T-cell (primary cell): ENCODE measurements at regions not wholly inside any gene's neighbourhood (a gene's known extent, or its start where the extent isn't known, plus 50 kb on each side); places are given as distances from the start of the nearest gene placed in this dataset.

Source experiments
- ATAC-seq, 4 experiments: fragments of 200-7000 bp in 3 of 4; fragments of 150-1000 bp in 1 of 4; cut with Tn5 transposase; replicated peaks in 1 of 4; 1 replicate in 3 of 4; 2 replicates in 1 of 4; pipeline ENCODE4 v1.10.0; 2021; ENCODE audit warnings: moderate library complexity in 3 of 4, mild to moderate bottlenecking in 2 of 4, moderate number of reproducible peaks in 1 of 4
- CTCF ChIA-PET, 2 donors: fragments of 300-600 bp; sonication (Branson Sonifier 250); formaldehyde crosslinking; loops; one replicate each; lab custom pipeline; 2022; ENCODE audit warnings: antibody characterized with exemption in 2 of 2; lab: Charles Lee
- POLR2A ChIA-PET, 2 donors: fragments of 300-600 bp; sonication (Branson Sonifier 250); formaldehyde crosslinking; loops; one replicate each; lab custom pipeline; 2022; ENCODE audit warnings: antibody characterized with exemption in 2 of 2; lab: Charles Lee
- DNase-seq, 35 experiments: peaks; one replicate each; pipeline versions ENCODE4 v3.0.0 to v3.0.0-alpha.2; 2013 to 2023
- H3K27ac ChIP-seq: one replicate; pipeline ENCODE4 v1.5.1; 2013; ENCODE audit warnings: low read length
- H3K27me3 ChIP-seq, 2 experiments: replicated peaks in 1 of 2; 1 replicate in 1 of 2; 2 replicates in 1 of 2; pipeline versions ENCODE4 v1.6.1 to v1.7.0; 2013; ENCODE audit warnings: low read length in 1 of 2, mixed read lengths in 1 of 2; ENCODE audit not compliant: control insufficient read depth in 2 of 2, insufficient read depth in 2 of 2; ENCODE audit errors: extremely low read depth in 1 of 2
- H3K36me3 ChIP-seq, 2 donors: 1 replicate in 1 of 2; 2 replicates in 1 of 2; pipeline versions ENCODE4 v1.6.1 to v1.7.0; 2013; ENCODE audit warnings: low read length in 1 of 2; ENCODE audit not compliant: control insufficient read depth in 2 of 2, insufficient read depth in 1 of 2; ENCODE audit errors: extremely low read depth in 1 of 2
- H3K4me1 ChIP-seq, 2 experiments: 1 replicate in 1 of 2; 2 replicates in 1 of 2; pipeline versions ENCODE4 v1.6.1 to v1.7.0; 2013; ENCODE audit warnings: low read length in 2 of 2, mixed read lengths in 1 of 2; ENCODE audit not compliant: insufficient read depth in 2 of 2, control insufficient read depth in 1 of 2; ENCODE audit errors: extremely low read depth in 1 of 2
- H3K4me3 ChIP-seq, 2 donors: 1 replicate in 1 of 2; 2 replicates in 1 of 2; pipeline versions ENCODE4 v1.5.1 to v1.7.0; 2013; ENCODE audit warnings: mild to moderate bottlenecking in 2 of 2, low read length in 1 of 2, moderate library complexity in 1 of 2; ENCODE audit not compliant: control insufficient read depth in 1 of 2; ENCODE audit errors: extremely low read depth in 1 of 2
- H3K9me3 ChIP-seq: 2 replicates; pipeline ENCODE4 v1.7.0; 2013
- H3K27ac Mint-ChIP-seq, 2 donors: one replicate each; pipeline ENCODE4 v1.8.0; 2020 to 2021; ENCODE audit warnings: mild to moderate bottlenecking in 2 of 2, mixed read lengths in 2 of 2
- H3K27me3 Mint-ChIP-seq, 2 donors: one replicate each; pipeline ENCODE4 v1.8.0; 2021 to 2022; ENCODE audit warnings: mixed read lengths in 2 of 2
- H3K36me3 Mint-ChIP-seq: one replicate; pipeline ENCODE4 v1.8.0; 2021; ENCODE audit warnings: mixed read lengths
- H3K4me1 Mint-ChIP-seq, 3 donors: one replicate each; pipeline ENCODE4 v1.8.0; 2020 to 2022; ENCODE audit warnings: mixed read lengths in 3 of 3, mild to moderate bottlenecking in 1 of 3
- H3K4me3 Mint-ChIP-seq, 3 donors: one replicate each; pipeline ENCODE4 v1.8.0; 2020 to 2022; ENCODE audit warnings: mild to moderate bottlenecking in 3 of 3, mixed read lengths in 3 of 3, moderate library complexity in 3 of 3
- H3K9me3 Mint-ChIP-seq, 3 donors: one replicate each; pipeline ENCODE4 v1.8.0; 2020 to 2022; ENCODE audit warnings: mixed read lengths in 3 of 3
- WGBS: methylation state at CpG from one replicate; pipeline ENCODE4 v1.1.5; 2013; ENCODE audit warnings: missing lambda C conversion rate; ENCODE audit not compliant: insufficient coverage; 5-methylcytosine and 5-hydroxymethylcytosine counted together

DNA sequence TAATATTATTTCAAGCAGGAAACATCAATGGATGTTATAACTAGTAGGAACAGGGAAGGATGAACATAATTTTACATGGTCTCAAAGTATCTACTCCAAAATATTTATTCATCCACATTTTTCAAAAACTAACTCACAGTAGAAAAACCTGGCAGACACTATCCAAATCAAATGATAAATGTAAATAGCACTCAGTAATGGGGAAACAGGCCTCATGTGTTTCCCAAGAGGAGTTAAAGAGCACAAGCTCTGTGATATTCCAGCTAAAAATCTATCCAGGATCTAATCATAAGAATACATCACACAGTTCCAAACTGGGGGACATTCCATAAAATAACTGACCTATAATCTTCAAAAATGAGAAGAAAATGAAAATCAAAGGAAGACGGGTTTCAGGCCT lies 443.1 kb downstream of the ZNF608 start:
- DNase-seq, result no peak
- no peak overlapping the region for H3K4me3 Mint-ChIP-seq
- Histone ChIP-seq H3K27ac (no peak overlapping the region), H3K4me3 (no peak overlapping the region), H3K9me3 (no peaks in the 10 kb centered on the region), H3K4me1 (no peaks in the 10 kb centered on the region), H3K27me3 (no peaks in the 10 kb centered on the region), H3K36me3 (no peaks in the 10 kb centered on the region)
- H3K27ac Mint-ChIP-seq, result no peak overlapping the region
- WGBS, result 83% methylated on average over 1 of the region's 1 CpG
- H3K27me3 Mint-ChIP-seq, result no peaks in the 10 kb centered on the region
- POLR2A ChIA-PET, result no interaction called here
- no peaks in the 10 kb centered on the region for H3K9me3 Mint-ChIP-seq
- no peak for ATAC-seq
- CTCF ChIA-PET, result no interaction called here
- H3K4me1 Mint-ChIP-seq, result no peaks in the 10 kb centered on the region
- H3K36me3 Mint-ChIP-seq, result no peaks in the 10 kb centered on the region

DNA sequence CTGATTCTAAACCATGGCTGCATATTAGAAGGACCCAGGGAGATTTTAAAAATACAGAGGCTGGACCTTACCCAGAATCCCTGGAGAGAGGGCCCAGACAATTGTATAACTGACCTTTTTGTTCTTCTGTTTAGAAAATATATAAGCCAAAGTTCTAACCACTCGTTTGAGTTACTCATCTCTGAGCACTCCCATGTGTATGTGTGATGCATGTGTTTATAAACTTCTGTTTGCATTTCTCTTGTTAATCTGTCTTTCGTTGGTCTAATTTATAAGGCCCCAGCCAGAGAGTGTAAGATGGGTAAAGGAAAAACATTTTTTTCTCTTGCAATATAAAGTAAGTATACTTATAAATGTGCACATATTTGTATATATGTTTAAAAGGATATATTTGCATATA lies 443.9 kb downstream of the ZNF608 start:
- no peak overlapping the region for H3K4me3 Mint-ChIP-seq
- Histone ChIP-seq H3K4me3 (no peak overlapping the region), H3K36me3 (no peaks in the 10 kb centered on the region), H3K4me1 (no peaks in the 10 kb centered on the region), H3K9me3 (no peaks in the 10 kb centered on the region), H3K27me3 (no peaks in the 10 kb centered on the region), H3K27ac (no peak overlapping the region)
- ATAC-seq, result no peak
- no peak for DNase-seq
- ChIA-PET POLR2A (no interaction called here), CTCF (no interaction called here)
- no peak overlapping the region for H3K27ac Mint-ChIP-seq
- no CpG with 5 or more reads among the region's 2 CpGs for WGBS
- no peaks in the 10 kb centered on the region for H3K27me3 Mint-ChIP-seq
- H3K36me3 Mint-ChIP-seq, result no peaks in the 10 kb centered on the region
- no peaks in the 10 kb centered on the region for H3K9me3 Mint-ChIP-seq
- H3K4me1 Mint-ChIP-seq, result no peaks in the 10 kb centered on the region

DNA sequence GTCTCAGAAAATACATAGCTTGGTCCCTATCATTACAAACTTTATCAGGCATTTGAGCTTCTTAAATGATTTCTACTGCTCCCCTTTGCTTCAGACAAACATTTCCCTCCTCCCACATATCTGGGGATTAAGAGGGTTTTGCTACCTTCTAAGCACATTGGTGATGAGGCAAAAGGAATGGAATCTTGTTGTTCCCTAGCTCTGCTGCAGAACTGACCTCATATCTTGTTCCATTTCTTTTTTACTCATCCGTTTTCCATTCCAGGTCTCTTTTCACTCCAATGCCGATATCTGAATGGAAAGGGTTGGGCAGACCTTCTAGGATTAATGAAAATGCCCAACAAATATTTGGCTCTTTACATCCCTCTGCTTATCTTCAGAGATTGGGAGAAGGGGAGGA lies 444.6 kb downstream of the ZNF608 start:
- Histone ChIP-seq H3K4me1 (no peaks in the 10 kb centered on the region), H3K36me3 (no peaks in the 10 kb centered on the region), H3K27me3 (no peaks in the 10 kb centered on the region), H3K4me3 (no peak overlapping the region), H3K27ac (no peak overlapping the region), H3K9me3 (no peaks in the 10 kb centered on the region)
- no peak for DNase-seq
- ATAC-seq, result no peak
- CTCF ChIA-PET, result no interaction called here
- no peaks in the 10 kb centered on the region for H3K36me3 Mint-ChIP-seq
- POLR2A ChIA-PET, result no interaction called here
- H3K4me3 Mint-ChIP-seq, result no peak overlapping the region
- no peaks in the 10 kb centered on the region for H3K4me1 Mint-ChIP-seq
- no peaks in the 10 kb centered on the region for H3K27me3 Mint-ChIP-seq
- no CpG with 5 or more reads among the region's 2 CpGs for WGBS
- no peak overlapping the region for H3K27ac Mint-ChIP-seq
- no peaks in the 10 kb centered on the region for H3K9me3 Mint-ChIP-seq

DNA sequence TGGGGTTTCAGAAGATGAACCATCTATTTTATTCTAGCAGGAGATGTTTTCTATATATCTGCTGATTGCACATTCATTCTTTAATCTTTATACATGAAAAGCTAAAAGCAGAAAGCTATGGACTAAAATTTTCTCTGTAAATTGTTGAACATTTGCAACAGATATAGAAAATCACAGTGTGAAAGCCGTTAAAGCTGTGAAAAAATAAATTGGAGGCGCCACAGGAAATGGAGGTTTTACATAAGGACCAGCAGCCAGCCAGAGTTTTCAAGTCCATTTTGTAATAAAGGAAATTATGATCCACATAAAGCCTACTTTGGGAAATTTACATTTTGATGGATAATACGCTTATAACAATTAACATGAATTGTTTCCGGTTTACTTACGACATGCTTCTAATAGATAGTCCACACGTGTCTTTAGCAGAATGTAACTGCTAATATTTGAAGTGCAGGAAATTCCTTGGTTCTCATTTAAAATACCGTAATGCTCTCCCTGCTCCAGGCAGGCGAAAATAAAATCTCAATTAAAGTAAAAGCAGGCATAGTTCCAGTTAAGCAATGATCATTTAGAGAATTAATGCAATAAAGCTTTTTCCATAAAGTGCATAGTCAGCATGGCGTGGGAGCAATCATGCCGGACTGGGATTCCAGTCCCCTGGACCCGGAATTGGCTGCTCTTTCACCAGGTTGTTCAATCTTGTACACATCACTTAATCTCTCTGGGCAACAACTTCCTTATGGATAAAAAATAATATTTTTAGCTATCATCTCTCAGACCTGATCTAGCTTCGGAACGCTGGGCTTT lies 445.4 kb downstream of the ZNF608 start:
- H3K27me3 Mint-ChIP-seq, result no peaks in the 10 kb centered on the region
- no peaks in the 10 kb centered on the region for H3K27me3 ChIP-seq
- no peaks in the 10 kb centered on the region for H3K9me3 ChIP-seq
- H3K27ac Mint-ChIP-seq, result no peak overlapping the region
- H3K36me3 ChIP-seq, result no peaks in the 10 kb centered on the region
- no peak overlapping the region for H3K27ac ChIP-seq
- H3K4me3 Mint-ChIP-seq, result no peak overlapping the region
- no peaks in the 10 kb centered on the region for H3K4me1 ChIP-seq
- no peak for DNase-seq
- no peaks in the 10 kb centered on the region for H3K4me1 Mint-ChIP-seq
- WGBS, result 82% methylated on average over 4 of the region's 13 CpGs
- H3K4me3 ChIP-seq, result no peak overlapping the region
- no peaks in the 10 kb centered on the region for H3K9me3 Mint-ChIP-seq
- H3K36me3 Mint-ChIP-seq, result no peaks in the 10 kb centered on the region
- ChIA-PET POLR2A (no interaction called here), CTCF (no interaction called here)
- ATAC-seq, result no peak

DNA sequence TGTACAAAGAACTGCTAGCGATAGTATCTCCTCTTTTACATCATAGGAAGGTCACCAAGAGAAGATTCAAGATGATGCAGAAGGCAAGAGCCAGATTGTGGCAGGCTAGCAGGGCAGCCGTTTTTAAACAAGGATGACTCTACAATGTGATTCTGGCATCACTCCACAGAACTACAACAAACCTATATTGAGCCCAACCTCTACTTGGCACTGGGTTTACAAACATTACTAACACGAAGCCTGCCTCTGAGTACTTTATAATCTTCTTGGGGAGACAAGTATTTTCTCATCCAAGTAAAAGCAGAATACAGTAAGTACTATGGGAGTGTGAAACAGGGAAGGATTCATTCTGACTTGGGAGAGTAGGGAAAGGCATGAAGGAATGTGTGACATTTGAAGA lies 448.6 kb downstream of the ZNF608 start:
- Histone ChIP-seq H3K4me1 (no peaks in the 10 kb centered on the region), H3K9me3 (no peaks in the 10 kb centered on the region), H3K4me3 (no peak overlapping the region), H3K36me3 (no peaks in the 10 kb centered on the region), H3K27ac (no peak overlapping the region), H3K27me3 (no peaks in the 10 kb centered on the region)
- Mint-ChIP-seq H3K9me3 (peaks cover 0 to 7% (median 0%) of the 10 kb centered on the region in 3 donors), H3K4me3 (no peak overlapping the region), H3K27ac (no peak overlapping the region), H3K36me3 (no peaks in the 10 kb centered on the region), H3K27me3 (no peaks in the 10 kb centered on the region), H3K4me1 (no peaks in the 10 kb centered on the region)
- ATAC-seq, result no peak
- CTCF ChIA-PET, result no interaction called here
- DNase-seq, result no peak
- WGBS, result 86% methylated on average over 1 of the region's 3 CpGs
- POLR2A ChIA-PET, result no interaction called here

DNA sequence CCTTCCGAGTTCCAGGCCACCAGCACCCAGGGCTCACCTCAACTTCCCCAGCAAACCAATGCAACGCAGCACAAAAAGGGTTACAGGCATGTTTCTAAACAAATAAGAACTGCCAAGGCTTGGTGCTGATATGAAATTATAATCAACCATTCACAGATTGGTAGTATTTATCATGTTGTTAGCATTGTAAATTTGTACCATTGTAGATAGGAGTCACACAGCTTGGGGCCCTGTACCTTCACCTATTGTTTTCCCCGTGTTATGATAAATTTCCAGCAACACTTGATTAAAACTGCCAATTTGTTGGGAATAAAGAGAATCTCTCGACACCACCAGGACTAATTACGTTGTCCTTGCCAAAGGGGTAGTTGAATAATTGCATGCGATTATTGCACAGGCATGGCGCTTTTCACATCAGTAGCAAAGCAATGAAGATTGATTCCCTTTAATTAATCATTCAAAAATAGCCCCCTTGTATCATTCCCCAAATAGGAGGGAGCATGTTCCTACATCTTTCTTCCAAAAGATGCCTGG lies 454.1 kb downstream of the ZNF608 start:
- Histone ChIP-seq H3K4me3 (no peak overlapping the region), H3K36me3 (no peaks in the 10 kb centered on the region), H3K9me3 (no peaks in the 10 kb centered on the region), H3K27ac (no peak overlapping the region), H3K4me1 (no peaks in the 10 kb centered on the region), H3K27me3 (no peaks in the 10 kb centered on the region)
- Mint-ChIP-seq H3K9me3 (peaks cover 0 to 7% (median 0%) of the 10 kb centered on the region in 3 donors), H3K27me3 (no peaks in the 10 kb centered on the region), H3K36me3 (no peaks in the 10 kb centered on the region), H3K4me1 (no peaks in the 10 kb centered on the region), H3K27ac (no peak overlapping the region), H3K4me3 (no peak overlapping the region)
- ChIA-PET CTCF (no interaction called here), POLR2A (no interaction called here)
- 60% methylated on average over 1 of the region's 7 CpGs for WGBS
- DNase-seq, result no peak
- ATAC-seq, result no peak
